ENCODE measurements at regions not wholly inside any gene's neighbourhood (a gene's known extent, or its start where the extent isn't known, plus 50 kb on each side); places are given as distances from the start of the nearest gene placed in this dataset.

GRCh38 chr14:48618057-48618456 lies 942.7 kb upstream of the MDGA2 start:
- BruUV-seq (replicated peaks): no TSS peak
- intact Hi-C loops (cut with micrococcal nuclease; ENCODE audit: unreplicated experiment): no loop called here
- Histone ChIP-seq H3K27ac (ENCODE audit: low read depth, low read length, poor library complexity, severe bottlenecking) (peak overlapping the region; percentile 22), H3K4me3 (ENCODE audit: low read depth, low read length, poor library complexity, severe bottlenecking) (no peak overlapping the region), H3K4me1 (ENCODE audit: insufficient read depth, low read length, poor library complexity, severe bottlenecking) (peaks cover 31% of the 10 kb centered on the region), H3K36me3 (ENCODE audit: insufficient read depth, low read length, poor library complexity, severe bottlenecking) (no peaks in the 10 kb centered on the region), H3K9me3 (ENCODE audit: low read depth, low read length, poor library complexity, severe bottlenecking) (no peaks in the 10 kb centered on the region), H3K27me3 (replicated peaks; ENCODE audit: insufficient read depth, low read depth, low read length, poor library complexity) (no peaks in the 10 kb centered on the region)
- TF ChIP-seq EZH2 (IDR thresholded peaks at IDR 0.05; ENCODE audit: borderline replicate concordance, low read depth, low read length, poor library complexity, severe bottlenecking) (no peak), CTCF (conservative IDR thresholded peaks at IDR 0.05; ENCODE audit: low read depth, low read length) (no peak)
- ChIA-PET POLR2A (ENCODE audit: low non-redundant PET) (no interaction called here), CTCF (no interaction called here)
- peak; percentile 67 for DNase-seq (ENCODE audit: low spot score)

GRCh38 chr14:48616931-48617330 lies 941.5 kb upstream of the MDGA2 start:
- Histone ChIP-seq H3K4me1 (ENCODE audit: insufficient read depth, low read length, poor library complexity, severe bottlenecking) (peaks cover 31% of the 10 kb centered on the region), H3K9me3 (ENCODE audit: low read depth, low read length, poor library complexity, severe bottlenecking) (no peaks in the 10 kb centered on the region), H3K27me3 (replicated peaks; ENCODE audit: insufficient read depth, low read depth, low read length, poor library complexity) (no peaks in the 10 kb centered on the region), H3K36me3 (ENCODE audit: insufficient read depth, low read length, poor library complexity, severe bottlenecking) (no peaks in the 10 kb centered on the region), H3K27ac (ENCODE audit: low read depth, low read length, poor library complexity, severe bottlenecking) (peak overlapping the region; percentile 46), H3K4me3 (ENCODE audit: low read depth, low read length, poor library complexity, severe bottlenecking) (peak overlapping the region; percentile 1)
- CTCF ChIA-PET: interaction anchor here (0.6 kb wide), 1 partner anchor 556 kb away, joined by 6 read pairs; no protein-coding TSS in a partner anchor
- BruUV-seq (replicated peaks): no TSS peak
- intact Hi-C loops (cut with micrococcal nuclease; ENCODE audit: unreplicated experiment): no loop called here
- no peak for TF ChIP-seq CTCF (conservative IDR thresholded peaks at IDR 0.05; ENCODE audit: low read depth, low read length)
- no peak for TF ChIP-seq EZH2 (IDR thresholded peaks at IDR 0.05; ENCODE audit: borderline replicate concordance, low read depth, low read length, poor library complexity, severe bottlenecking)
- POLR2A ChIA-PET (ENCODE audit: low non-redundant PET): interaction anchor here (0.9 kb wide), 1 partner anchor 1074 kb away, joined by 3 read pairs; no protein-coding TSS in a partner anchor
- peak; percentile 96 for DNase-seq (ENCODE audit: low spot score)

- intact Hi-C loops (cut with micrococcal nuclease; ENCODE audit: unreplicated experiment): no loop called here
- BruUV-seq (replicated peaks): no TSS peak
- ChIA-PET POLR2A (ENCODE audit: low non-redundant PET) (no interaction called here), CTCF (no interaction called here)
- H3K9me3 ChIP-seq (ENCODE audit: low read depth, low read length, poor library complexity, severe bottlenecking): no peaks in the 10 kb centered on the region
- H3K27ac ChIP-seq (ENCODE audit: low read depth, low read length, poor library complexity, severe bottlenecking): peak overlapping the region; percentile 46
- no peaks in the 10 kb centered on the region for H3K36me3 ChIP-seq (ENCODE audit: insufficient read depth, low read length, poor library complexity, severe bottlenecking)
- no peak for DNase-seq (ENCODE audit: low spot score)
- peaks cover 31% of the 10 kb centered on the region for H3K4me1 ChIP-seq (ENCODE audit: insufficient read depth, low read length, poor library complexity, severe bottlenecking)
- H3K4me3 ChIP-seq (ENCODE audit: low read depth, low read length, poor library complexity, severe bottlenecking): no peak overlapping the region
- no peaks in the 10 kb centered on the region for H3K27me3 ChIP-seq (replicated peaks; ENCODE audit: insufficient read depth, low read depth, low read length, poor library complexity)
- no peak for TF ChIP-seq EZH2 (IDR thresholded peaks at IDR 0.05; ENCODE audit: borderline replicate concordance, low read depth, low read length, poor library complexity, severe bottlenecking)
- TF ChIP-seq CTCF (conservative IDR thresholded peaks at IDR 0.05; ENCODE audit: low read depth, low read length): no peak
Measured at GRCh38 chr14:48615618-48616017, 940.2 kb upstream of the MDGA2 start.
